Prostate gland (tissue), 2 donors: ENCODE measurements at regions not wholly inside any gene's neighbourhood (a gene's known extent, or its start where the extent isn't known, plus 50 kb on each side); places are given as distances from the start of the nearest gene placed in this dataset.

Experiments
- DNase-seq: peaks from one replicate; pipeline ENCODE4 v3.0.0-alpha.2; 2019; ENCODE audit warnings: low spot score
- H3K27ac ChIP-seq, 2 donors: fragments of 200-600 bp; sonication (generic); 2 replicates each; pipeline ENCODE4 v1.5.1; 2017 to 2019
- H3K27me3 ChIP-seq: fragments of 200-600 bp; sonication (generic); replicated peaks from 2 replicates; pipeline ENCODE4 v1.5.1; 2019; ENCODE audit not compliant: insufficient read depth
- H3K36me3 ChIP-seq, 2 donors: fragments of 200-600 bp; sonication (generic); 1 replicate in 1 of 2; 2 replicates in 1 of 2; pipeline versions ENCODE4 v1.5.1 to v1.8.1; 2017 to 2019
- H3K4me1 ChIP-seq: fragments of 200-600 bp; sonication (generic); replicated peaks from 2 replicates; pipeline ENCODE4 v1.5.1; 2019
- H3K4me3 ChIP-seq, 2 donors: fragments of 200-600 bp; sonication (generic); 2 replicates each; pipeline ENCODE4 v1.5.1; 2017 to 2019
- H3K9me3 ChIP-seq: fragments of 200-600 bp; sonication (generic); 2 replicates; pipeline ENCODE4 v1.5.1; 2017
- POLR2A ChIP-seq: fragments of 450-650 bp; IDR thresholded peaks from one replicate; pipeline ENCODE4 v1.6.1; 2016; ENCODE audit warnings: antibody characterized with exemption, mild to moderate bottlenecking
- POLR2AphosphoS5 ChIP-seq: sonication (generic); formaldehyde crosslinking; IDR thresholded peaks from one replicate; pipeline ENCODE4 v1.6.1; 2017; ENCODE audit warnings: antibody characterized with exemption
- WGBS: methylation state at CpG from one replicate; pipeline ENCODE4 v1.1.5; 2018; 5-methylcytosine and 5-hydroxymethylcytosine counted together
- intact Hi-C: fragments of 100-400 bp; cut with DNase I; formaldehyde crosslinking; loops from one replicate; pipeline ENCODE4 v1.14.2; 2022
- TF ChIP-seq, protein P1 (sequence below), 4 experiments: fragments of 200-600 bp in 2 of 4; fragments of 450-650 bp in 2 of 4; sonication (generic) in 2 of 4; IDR thresholded peaks; 1 replicate in 3 of 4; 2 replicates in 1 of 4; pipeline ENCODE4 v1.5.1; 2016 to 2019; ENCODE audit warnings: antibody characterized with exemption in 4 of 4, mild to moderate bottlenecking in 2 of 4, moderate library complexity in 2 of 4

DNA sequence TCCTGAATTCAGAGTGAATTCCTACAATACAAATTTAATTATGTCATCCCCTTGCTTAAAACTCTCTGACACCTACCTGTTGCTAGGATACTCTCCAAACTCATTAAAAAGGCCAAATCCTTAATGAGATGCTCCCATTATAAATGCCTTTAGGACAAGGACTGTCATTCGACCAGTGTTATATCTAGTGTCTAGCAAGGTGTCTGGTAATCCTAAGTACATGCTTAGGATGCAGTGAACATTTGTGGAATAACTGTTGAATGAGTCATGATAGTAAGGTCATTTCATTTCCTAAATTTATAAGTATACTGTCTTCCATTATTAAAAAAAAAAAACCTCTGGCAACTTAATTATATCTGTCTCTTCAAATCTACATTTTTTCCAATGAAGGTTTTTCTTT, 588.9 kb upstream of the NRXN1 start:
- no peak for DNase-seq
- Histone ChIP-seq H3K4me3 (no peak overlapping the region), H3K27me3 (no peaks in the 10 kb centered on the region), H3K9me3 (no peaks in the 10 kb centered on the region), H3K36me3 (no peaks in the 10 kb centered on the region), H3K4me1 (no peaks in the 10 kb centered on the region), H3K27ac (no peak overlapping the region)
- WGBS: 80% methylated on average over 1 of the region's 1 CpG
- intact Hi-C loops: no loop called here
- TF ChIP-seq, protein P1, sequence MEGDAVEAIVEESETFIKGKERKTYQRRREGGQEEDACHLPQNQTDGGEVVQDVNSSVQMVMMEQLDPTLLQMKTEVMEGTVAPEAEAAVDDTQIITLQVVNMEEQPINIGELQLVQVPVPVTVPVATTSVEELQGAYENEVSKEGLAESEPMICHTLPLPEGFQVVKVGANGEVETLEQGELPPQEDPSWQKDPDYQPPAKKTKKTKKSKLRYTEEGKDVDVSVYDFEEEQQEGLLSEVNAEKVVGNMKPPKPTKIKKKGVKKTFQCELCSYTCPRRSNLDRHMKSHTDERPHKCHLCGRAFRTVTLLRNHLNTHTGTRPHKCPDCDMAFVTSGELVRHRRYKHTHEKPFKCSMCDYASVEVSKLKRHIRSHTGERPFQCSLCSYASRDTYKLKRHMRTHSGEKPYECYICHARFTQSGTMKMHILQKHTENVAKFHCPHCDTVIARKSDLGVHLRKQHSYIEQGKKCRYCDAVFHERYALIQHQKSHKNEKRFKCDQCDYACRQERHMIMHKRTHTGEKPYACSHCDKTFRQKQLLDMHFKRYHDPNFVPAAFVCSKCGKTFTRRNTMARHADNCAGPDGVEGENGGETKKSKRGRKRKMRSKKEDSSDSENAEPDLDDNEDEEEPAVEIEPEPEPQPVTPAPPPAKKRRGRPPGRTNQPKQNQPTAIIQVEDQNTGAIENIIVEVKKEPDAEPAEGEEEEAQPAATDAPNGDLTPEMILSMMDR (IDR thresholded peaks at IDR 0.05): no peak
- TF ChIP-seq POLR2AphosphoS5: no peak
- no peak for TF ChIP-seq POLR2A

DNA sequence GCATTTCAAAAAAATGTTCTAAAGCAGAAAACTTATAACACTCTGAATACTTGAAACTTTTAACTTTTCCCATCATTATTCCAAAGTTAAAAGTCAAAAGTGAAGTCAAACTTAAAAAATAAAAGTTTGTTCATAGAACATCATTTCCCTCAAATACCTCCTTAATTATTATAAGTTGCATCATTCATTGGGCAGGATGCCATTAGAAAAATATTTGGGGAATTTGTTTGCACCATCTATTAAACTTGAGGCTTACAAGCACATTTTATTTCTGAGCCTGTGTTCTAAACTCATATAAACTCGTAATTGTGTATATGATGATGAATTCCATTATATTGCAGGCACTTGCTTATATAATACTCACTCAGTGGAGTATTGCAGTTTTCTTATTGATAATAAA, 588.0 kb upstream of the NRXN1 start:
- no peak overlapping the region for H3K27ac ChIP-seq
- no peak overlapping the region for H3K4me3 ChIP-seq
- no peak for DNase-seq
- TF ChIP-seq, protein P1 (IDR thresholded peaks at IDR 0.05): no peak
- no peaks in the 10 kb centered on the region for H3K9me3 ChIP-seq
- no peaks in the 10 kb centered on the region for H3K36me3 ChIP-seq
- H3K27me3 ChIP-seq: no peaks in the 10 kb centered on the region
- intact Hi-C loops: no loop called here
- 61% methylated on average over 1 of the region's 1 CpG for WGBS
- H3K4me1 ChIP-seq: no peaks in the 10 kb centered on the region

DNA sequence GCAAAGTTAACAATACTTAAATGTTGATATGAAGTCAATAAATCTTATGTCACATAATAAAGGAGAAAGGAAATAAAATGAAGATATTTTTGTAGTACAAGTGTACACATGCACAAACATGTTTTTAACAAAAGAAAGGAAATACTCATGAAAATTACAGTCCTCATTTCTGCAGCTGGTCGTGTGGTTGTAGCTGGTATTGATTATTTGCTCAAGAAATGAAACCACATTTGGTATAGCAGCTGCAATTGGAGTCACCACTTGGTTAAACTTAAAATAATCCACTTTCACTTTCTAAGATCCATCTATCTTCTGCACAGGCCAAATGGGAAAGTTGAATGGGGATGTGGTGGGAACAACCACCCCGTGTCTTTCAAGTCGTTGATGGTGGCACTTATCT, 580.5 kb upstream of the NRXN1 start:
- 68% methylated on average over 3 of the region's 3 CpGs for WGBS

DNA sequence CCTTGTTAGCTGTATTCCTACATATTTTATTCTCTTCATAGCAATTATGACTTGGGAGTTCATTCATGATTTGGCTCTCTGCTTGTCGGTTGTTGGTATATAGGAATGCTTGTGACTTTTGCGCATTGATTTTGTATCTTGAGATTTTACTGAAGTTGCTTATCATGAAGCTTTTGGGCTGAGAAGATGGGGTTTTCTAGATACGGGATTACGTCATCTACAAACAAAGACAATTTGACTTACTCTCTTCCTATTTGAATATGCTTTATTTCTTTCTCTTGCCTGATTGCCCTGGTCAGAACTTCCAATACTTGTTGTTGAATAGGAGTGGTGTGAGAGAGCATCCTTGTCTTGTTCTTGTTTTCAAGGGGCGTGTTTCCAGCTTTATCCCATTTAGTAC, 569.8 kb upstream of the NRXN1 start:
- 98% methylated on average over 5 of the region's 5 CpGs for WGBS
- H3K27me3 ChIP-seq: no peaks in the 10 kb centered on the region
- H3K9me3 ChIP-seq: no peaks in the 10 kb centered on the region
- H3K27ac ChIP-seq: no peak overlapping the region
- no peak for DNase-seq
- H3K36me3 ChIP-seq: no peaks in the 10 kb centered on the region
- TF ChIP-seq, protein P1 (IDR thresholded peaks at IDR 0.05): no peak
- no peak for TF ChIP-seq POLR2AphosphoS5
- no peak for TF ChIP-seq POLR2A
- no peaks in the 10 kb centered on the region for H3K4me1 ChIP-seq
- intact Hi-C loops: no loop called here
- H3K4me3 ChIP-seq: no peak overlapping the region

More for the DNA sequence above, 580.5 kb upstream of the NRXN1 start:
- H3K27me3 ChIP-seq: no peaks in the 10 kb centered on the region
- no peak for TF ChIP-seq POLR2AphosphoS5
- TF ChIP-seq POLR2A: no peak
- no peak overlapping the region for H3K4me3 ChIP-seq
- no peaks in the 10 kb centered on the region for H3K9me3 ChIP-seq
- intact Hi-C loops: no loop called here
- no peaks in the 10 kb centered on the region for H3K4me1 ChIP-seq
- H3K27ac ChIP-seq: no peak overlapping the region
- no peaks in the 10 kb centered on the region for H3K36me3 ChIP-seq
- DNase-seq: no peak

DNA sequence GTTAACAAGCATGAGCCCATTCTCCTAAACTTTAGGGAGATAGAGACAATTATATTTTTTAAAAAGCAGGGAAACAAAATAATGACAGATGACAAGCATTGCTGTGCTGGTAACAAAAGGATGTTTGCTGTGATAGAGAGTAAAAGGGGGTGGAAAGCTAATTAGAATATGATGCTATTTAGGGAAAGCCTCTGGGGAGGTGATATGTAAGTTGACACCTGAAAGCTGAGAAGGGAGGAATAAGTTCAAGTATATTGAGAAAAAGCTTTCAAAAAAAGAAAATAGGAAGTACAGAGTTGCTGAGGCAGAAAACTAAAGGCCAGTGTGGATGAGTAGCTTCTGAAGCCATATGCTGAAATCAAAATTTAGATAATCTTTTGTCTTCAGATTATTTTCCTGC, 565.2 kb upstream of the NRXN1 start:
- Histone ChIP-seq H3K27me3 (no peaks in the 10 kb centered on the region), H3K4me1 (no peaks in the 10 kb centered on the region), H3K27ac (no peak overlapping the region), H3K4me3 (no peak overlapping the region), H3K9me3 (no peaks in the 10 kb centered on the region), H3K36me3 (no peaks in the 10 kb centered on the region)
- intact Hi-C loops: no loop called here
- no peak for DNase-seq
- TF ChIP-seq POLR2AphosphoS5 (no peak), POLR2A (no peak)
- TF ChIP-seq, protein P1 (IDR thresholded peaks at IDR 0.05): no peak
